Naive B cell (primary cell): ENCODE measurements at regions not wholly inside any gene's neighbourhood (a gene's known extent, or its start where the extent isn't known, plus 50 kb on each side); places are given as distances from the start of the nearest gene placed in this dataset.
"Not testable (repeated sequence)": the region's sequence is repeated elsewhere in the genome, so short reads cannot be mapped to it uniquely, and the experiment has no call there.

ENCODE experiments used
- ATAC-seq, 2 donors: fragments of 150-1000 bp; cut with Tn5 transposase; 2 replicates each; pipeline ENCODE4 v1.10.0; 2021; ENCODE audit warnings: low read depth in 2 of 2, mild to moderate bottlenecking in 2 of 2, moderate library complexity in 2 of 2
- DNase-seq: peaks from one replicate; pipeline ENCODE4 v3.0.0; 2022
- H3K27ac Mint-ChIP-seq, 6 donors: one replicate each; pipeline ENCODE4 v1.8.0; 2020 to 2022; ENCODE audit warnings: mild to moderate bottlenecking in 6 of 6, mixed read lengths in 6 of 6, moderate library complexity in 5 of 6, inconsistent platforms in 2 of 6
- H3K27me3 Mint-ChIP-seq, 3 donors: one replicate each; pipeline ENCODE4 v1.8.0; 2021 to 2022; ENCODE audit warnings: mixed read lengths in 3 of 3, mild to moderate bottlenecking in 1 of 3
- H3K36me3 Mint-ChIP-seq, 2 donors: one replicate each; pipeline ENCODE4 v1.8.0; 2020 to 2022; ENCODE audit warnings: mixed read lengths in 2 of 2, inconsistent platforms in 1 of 2, mild to moderate bottlenecking in 1 of 2
- H3K4me1 Mint-ChIP-seq, 3 donors: one replicate each; pipeline ENCODE4 v1.8.0; 2020 to 2022; ENCODE audit warnings: mixed read lengths in 3 of 3, inconsistent platforms in 1 of 3, mild to moderate bottlenecking in 1 of 3, moderate library complexity in 1 of 3
- H3K4me3 Mint-ChIP-seq, 8 donors: one replicate each; pipeline ENCODE4 v1.8.0; 2020 to 2022; ENCODE audit warnings: mild to moderate bottlenecking in 8 of 8, mixed read lengths in 8 of 8, moderate library complexity in 8 of 8, inconsistent platforms in 2 of 8
- H3K9me3 Mint-ChIP-seq, 7 donors: one replicate each; pipeline ENCODE4 v1.8.0; 2020 to 2022; ENCODE audit warnings: mixed read lengths in 7 of 7, mild to moderate bottlenecking in 5 of 7, inconsistent platforms in 2 of 7, moderate library complexity in 1 of 7

GRCh38 chr13:47723898-47724297 is 277.2 kb downstream of the SUCLA2 start:
- no peak for DNase-seq
- Mint-ChIP-seq H3K4me1 (no peaks in the 10 kb centered on the region), H3K9me3 (peaks cover 0 to 6% (median 3%) of the 10 kb centered on the region in 7 donors), H3K27ac (no peak overlapping the region), H3K4me3 (no peak overlapping the region), H3K36me3 (no peaks in the 10 kb centered on the region), H3K27me3 (peaks cover 0 to 14% (median 13%) of the 10 kb centered on the region in 3 donors)
- ATAC-seq = no peak

- Mint-ChIP-seq H3K36me3 (no peaks in the 10 kb centered on the region), H3K4me3 (no peak overlapping the region), H3K27ac (no peak overlapping the region), H3K27me3 (peaks cover 0 to 14% (median 7%) of the 10 kb centered on the region in 3 donors), H3K4me1 (no peaks in the 10 kb centered on the region), H3K9me3 (peaks cover 0 to 5% (median 0%) of the 10 kb centered on the region in 7 donors)
- DNase-seq (no peak), ATAC-seq (no peak)
Measured at GRCh38 chr13:47719164-47719563, 281.9 kb downstream of the SUCLA2 start.

- ATAC-seq = no peak
- Mint-ChIP-seq H3K4me1 (no peaks in the 10 kb centered on the region), H3K9me3 (peaks cover 0 to 5% (median 0%) of the 10 kb centered on the region in 7 donors), H3K27me3 (peaks cover 0 to 14% (median 3%) of the 10 kb centered on the region in 3 donors), H3K36me3 (no peaks in the 10 kb centered on the region), H3K27ac (no peak overlapping the region), H3K4me3 (no peak overlapping the region)
- DNase-seq = no peak
Measured at GRCh38 chr13:47718556-47718955, 282.5 kb downstream of the SUCLA2 start.

GRCh38 chr13:47708386-47708785 is 292.7 kb downstream of the SUCLA2 start:
- ATAC-seq (no peak), DNase-seq (no peak)
- H3K27ac Mint-ChIP-seq = no peak overlapping the region
- peaks cover 4 to 14% of the 10 kb centered on the region in 2 donors for H3K36me3 Mint-ChIP-seq
- H3K4me1 Mint-ChIP-seq = no peaks in the 10 kb centered on the region
- H3K9me3 Mint-ChIP-seq = peaks cover 0 to 14% (median 5%) of the 10 kb centered on the region in 7 donors
- H3K27me3 Mint-ChIP-seq = peaks cover 4 to 28% (median 19%) of the 10 kb centered on the region in 3 donors
- H3K4me3 Mint-ChIP-seq = no peak overlapping the region

- no peak overlapping the region for H3K27ac Mint-ChIP-seq
Measured at GRCh38 chr13:47707414-47707813, 293.7 kb downstream of the SUCLA2 start.

GRCh38 chr13:47705185-47705584 is 295.9 kb downstream of the SUCLA2 start:
- H3K27me3 Mint-ChIP-seq = peaks cover 9 to 29% (median 19%) of the 10 kb centered on the region in 3 donors
- no peaks in the 10 kb centered on the region for H3K36me3 Mint-ChIP-seq
- H3K4me3 Mint-ChIP-seq = no peak overlapping the region
- no peak overlapping the region for H3K27ac Mint-ChIP-seq
- no peak for DNase-seq
- H3K4me1 Mint-ChIP-seq = no peaks in the 10 kb centered on the region
- peaks cover 0 to 3% (median 0%) of the 10 kb centered on the region in 7 donors for H3K9me3 Mint-ChIP-seq
- ATAC-seq = no peak

More at GRCh38 chr13:47707414-47707813, 293.7 kb downstream of the SUCLA2 start:
- peaks cover 0 to 12% (median 5%) of the 10 kb centered on the region in 7 donors for H3K9me3 Mint-ChIP-seq
- H3K4me3 Mint-ChIP-seq = no peak overlapping the region
- ATAC-seq = no peak
- no peak for DNase-seq
- peaks cover 4 to 14% of the 10 kb centered on the region in 2 donors for H3K36me3 Mint-ChIP-seq
- H3K4me1 Mint-ChIP-seq = no peaks in the 10 kb centered on the region
- peaks cover 9 to 32% (median 19%) of the 10 kb centered on the region in 3 donors for H3K27me3 Mint-ChIP-seq

GRCh38 chr13:47696674-47697073 is 304.4 kb downstream of the SUCLA2 start:
- no peak for DNase-seq
- Mint-ChIP-seq H3K4me3 (no peak overlapping the region), H3K4me1 (no peaks in the 10 kb centered on the region), H3K27ac (no peak overlapping the region), H3K36me3 (no peaks in the 10 kb centered on the region), H3K9me3 (peaks cover 2 to 7% (median 5%) of the 10 kb centered on the region in 7 donors), H3K27me3 (peaks cover 0 to 9% (median 5%) of the 10 kb centered on the region in 3 donors)
- ATAC-seq = no peak

GRCh38 chr13:47687577-47687976 is 313.5 kb downstream of the SUCLA2 start:
- no peak for ATAC-seq
- no peak for DNase-seq
- no peak overlapping the region for H3K27ac Mint-ChIP-seq
- H3K4me1 Mint-ChIP-seq = no peaks in the 10 kb centered on the region
- H3K9me3 Mint-ChIP-seq = peaks cover 0 to 18% (median 8%) of the 10 kb centered on the region in 7 donors
- no peaks in the 10 kb centered on the region for H3K36me3 Mint-ChIP-seq
- H3K27me3 Mint-ChIP-seq = peaks cover 0 to 6% (median 0%) of the 10 kb centered on the region in 3 donors
- H3K4me3 Mint-ChIP-seq = no peak overlapping the region

GRCh38 chr13:47685156-47685555 is 315.9 kb downstream of the SUCLA2 start:
- not testable (repeated sequence) for H3K27ac Mint-ChIP-seq, H3K27me3 Mint-ChIP-seq, H3K36me3 Mint-ChIP-seq, H3K4me1 Mint-ChIP-seq, H3K4me3 Mint-ChIP-seq, ATAC-seq, DNase-seq
- H3K9me3 Mint-ChIP-seq = peaks cover 0 to 14% (median 5%) of the 10 kb centered on the region in 7 donors

GRCh38 chr13:47680748-47681147 is 320.3 kb downstream of the SUCLA2 start:
- no peak overlapping the region for H3K27ac Mint-ChIP-seq
- peaks cover 0 to 9% (median 7%) of the 10 kb centered on the region in 3 donors for H3K27me3 Mint-ChIP-seq
- no peaks in the 10 kb centered on the region for H3K4me1 Mint-ChIP-seq

GRCh38 chr13:47679401-47679800 is 321.7 kb downstream of the SUCLA2 start:
- no peaks in the 10 kb centered on the region for H3K4me1 Mint-ChIP-seq
- H3K4me3 Mint-ChIP-seq = no peak overlapping the region
- peak overlapping the region in 1 of 6 donors; percentile 1 for H3K27ac Mint-ChIP-seq
- H3K27me3 Mint-ChIP-seq = peaks cover 3 to 9% (median 7%) of the 10 kb centered on the region in 3 donors
- H3K9me3 Mint-ChIP-seq = peaks cover 0 to 5% (median 0%) of the 10 kb centered on the region in 7 donors
- ATAC-seq = no peak
- no peak for DNase-seq
- no peaks in the 10 kb centered on the region for H3K36me3 Mint-ChIP-seq

More at GRCh38 chr13:47680748-47681147, 320.3 kb downstream of the SUCLA2 start:
- DNase-seq = no peak
- no peak for ATAC-seq
- Mint-ChIP-seq H3K36me3 (no peaks in the 10 kb centered on the region), H3K9me3 (peaks cover 0 to 11% (median 4%) of the 10 kb centered on the region in 7 donors), H3K4me3 (no peak overlapping the region)

- H3K27me3 Mint-ChIP-seq = peaks cover 3 to 11% (median 9%) of the 10 kb centered on the region in 3 donors
- H3K9me3 Mint-ChIP-seq = peaks cover 0 to under 1% (median 0%) of the 10 kb centered on the region in 7 donors
- H3K4me1 Mint-ChIP-seq = no peaks in the 10 kb centered on the region
- DNase-seq (no peak), ATAC-seq (no peak)
- no peak overlapping the region for H3K27ac Mint-ChIP-seq
- no peak overlapping the region for H3K4me3 Mint-ChIP-seq
- no peaks in the 10 kb centered on the region for H3K36me3 Mint-ChIP-seq
Measured at GRCh38 chr13:47678201-47678968, 322.7 kb downstream of the SUCLA2 start.

- no peak overlapping the region for H3K27ac Mint-ChIP-seq
- DNase-seq = no peak
- H3K27me3 Mint-ChIP-seq = peaks cover 8 to 13% (median 9%) of the 10 kb centered on the region in 3 donors
Measured at GRCh38 chr13:47675871-47676270, 325.2 kb downstream of the SUCLA2 start.

More at GRCh38 chr13:47675871-47676270, 325.2 kb downstream of the SUCLA2 start:
- ATAC-seq = no peak
- H3K36me3 Mint-ChIP-seq = no peaks in the 10 kb centered on the region
- H3K4me1 Mint-ChIP-seq = no peaks in the 10 kb centered on the region
- peaks cover 0 to 3% (median 0%) of the 10 kb centered on the region in 7 donors for H3K9me3 Mint-ChIP-seq
- H3K4me3 Mint-ChIP-seq = no peak overlapping the region
